Type B pancreatic cell (in vitro differentiated cells): ENCODE measurements at regions not wholly inside any gene's neighbourhood (a gene's known extent, or its start where the extent isn't known, plus 50 kb on each side); places are given as distances from the start of the nearest gene placed in this dataset.

ENCODE experiments used
- DNase-seq: peaks from one replicate; pipeline ENCODE4 v3.0.0; 2021; ENCODE audit warnings: mixed read lengths; ENCODE audit not compliant: unreplicated experiment; ENCODE audit errors: extremely low spot score
- H3K27ac Mint-ChIP-seq: 2 replicates; pipeline ENCODE4 v1.8.0; 2021; ENCODE audit warnings: mild to moderate bottlenecking, mixed read lengths
- H3K27me3 Mint-ChIP-seq: 2 replicates; pipeline ENCODE4 v1.8.0; 2021; ENCODE audit warnings: mixed read lengths
- H3K36me3 Mint-ChIP-seq: 2 replicates; pipeline ENCODE4 v1.8.0; 2021; ENCODE audit warnings: mixed read lengths
- H3K4me1 Mint-ChIP-seq: one replicate; pipeline ENCODE4 v1.8.0; 2021; ENCODE audit warnings: mixed read lengths; ENCODE audit not compliant: unreplicated experiment
- H3K4me3 Mint-ChIP-seq: 2 replicates; pipeline ENCODE4 v1.8.0; 2021; ENCODE audit warnings: mild to moderate bottlenecking, mixed read lengths
- H3K9me3 Mint-ChIP-seq: 2 replicates; pipeline ENCODE4 v1.8.0; 2021; ENCODE audit warnings: mixed read lengths
- TF ChIP-seq, protein P1 (sequence below): fragments of 200-600 bp; sonication (generic); conservative IDR thresholded peaks from 2 replicates; pipeline ENCODE4 v1.5.0; 2021; ENCODE audit warnings: antibody characterized with exemption, mild to moderate bottlenecking

DNA sequence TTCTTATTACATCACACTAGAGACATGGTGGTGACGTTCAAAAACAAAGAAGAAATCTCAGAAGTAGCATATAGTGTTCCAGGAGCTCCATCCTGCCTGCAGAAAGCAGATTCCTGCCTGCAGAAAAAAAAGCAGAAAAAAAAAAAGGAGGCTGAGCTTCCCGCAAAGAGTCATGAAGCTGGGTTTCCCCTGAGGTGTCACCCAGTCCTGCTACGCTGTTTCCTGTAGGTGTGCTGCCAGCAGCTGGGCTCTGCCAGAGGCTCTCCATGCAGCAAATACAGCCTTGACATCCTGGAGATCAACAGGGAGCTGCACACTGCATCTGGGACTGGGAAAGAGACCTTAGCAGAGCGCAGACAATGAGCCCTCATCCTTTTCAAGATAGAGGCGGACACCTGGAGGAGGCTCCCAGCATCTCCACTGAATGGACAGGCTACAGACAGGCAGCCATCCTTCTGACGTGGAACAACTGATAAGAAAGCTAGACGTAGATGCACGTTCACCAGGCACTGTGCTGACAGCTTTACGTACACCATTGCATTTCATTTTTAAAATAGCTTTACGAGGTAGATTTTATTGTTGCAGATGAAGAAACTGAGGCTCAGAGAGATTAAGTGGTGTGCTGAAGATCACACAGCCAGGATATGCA lies 350.9 kb downstream of the FOXO1 start:
- no peak overlapping the region for H3K27ac Mint-ChIP-seq
- peaks cover 17% of the 10 kb centered on the region for H3K4me1 Mint-ChIP-seq
- H3K36me3 Mint-ChIP-seq, result no peaks in the 10 kb centered on the region
- TF ChIP-seq, protein P1, sequence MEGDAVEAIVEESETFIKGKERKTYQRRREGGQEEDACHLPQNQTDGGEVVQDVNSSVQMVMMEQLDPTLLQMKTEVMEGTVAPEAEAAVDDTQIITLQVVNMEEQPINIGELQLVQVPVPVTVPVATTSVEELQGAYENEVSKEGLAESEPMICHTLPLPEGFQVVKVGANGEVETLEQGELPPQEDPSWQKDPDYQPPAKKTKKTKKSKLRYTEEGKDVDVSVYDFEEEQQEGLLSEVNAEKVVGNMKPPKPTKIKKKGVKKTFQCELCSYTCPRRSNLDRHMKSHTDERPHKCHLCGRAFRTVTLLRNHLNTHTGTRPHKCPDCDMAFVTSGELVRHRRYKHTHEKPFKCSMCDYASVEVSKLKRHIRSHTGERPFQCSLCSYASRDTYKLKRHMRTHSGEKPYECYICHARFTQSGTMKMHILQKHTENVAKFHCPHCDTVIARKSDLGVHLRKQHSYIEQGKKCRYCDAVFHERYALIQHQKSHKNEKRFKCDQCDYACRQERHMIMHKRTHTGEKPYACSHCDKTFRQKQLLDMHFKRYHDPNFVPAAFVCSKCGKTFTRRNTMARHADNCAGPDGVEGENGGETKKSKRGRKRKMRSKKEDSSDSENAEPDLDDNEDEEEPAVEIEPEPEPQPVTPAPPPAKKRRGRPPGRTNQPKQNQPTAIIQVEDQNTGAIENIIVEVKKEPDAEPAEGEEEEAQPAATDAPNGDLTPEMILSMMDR, result no peak
- H3K27me3 Mint-ChIP-seq, result no peaks in the 10 kb centered on the region
- H3K4me3 Mint-ChIP-seq, result no peak overlapping the region
- DNase-seq, result no peak
- peaks cover 3% of the 10 kb centered on the region for H3K9me3 Mint-ChIP-seq

DNA sequence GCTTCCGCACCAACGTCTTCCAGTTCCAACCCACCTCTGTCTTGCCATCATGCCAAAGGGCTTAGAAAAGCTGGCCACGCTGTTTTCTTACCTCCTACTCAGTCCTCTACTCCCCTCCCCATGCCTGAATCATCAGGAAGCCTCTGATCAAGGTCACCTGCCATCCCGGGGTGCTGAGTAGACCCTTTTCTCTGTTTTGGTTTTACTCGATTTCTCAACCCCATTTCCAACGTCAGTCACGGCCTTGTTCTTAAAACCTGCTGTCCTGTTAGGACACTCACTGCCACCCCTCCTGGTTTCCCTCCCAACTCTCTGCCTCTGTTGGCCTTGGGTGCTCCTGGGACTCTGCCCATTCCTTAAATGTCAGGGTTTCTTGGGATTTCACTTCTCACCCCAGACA lies 350.1 kb downstream of the FOXO1 start:
- Mint-ChIP-seq H3K36me3 (no peaks in the 10 kb centered on the region), H3K4me1 (peaks cover 17% of the 10 kb centered on the region), H3K9me3 (peaks cover 4% of the 10 kb centered on the region), H3K27ac (no peak overlapping the region), H3K4me3 (no peak overlapping the region), H3K27me3 (no peaks in the 10 kb centered on the region)
- no peak for DNase-seq
- TF ChIP-seq, protein P1, result no peak

GRCh38 chr13:40317980-40318327 lies 348.5 kb downstream of the FOXO1 start:
- no peak overlapping the region for H3K27ac Mint-ChIP-seq
- H3K27me3 Mint-ChIP-seq, result no peaks in the 10 kb centered on the region
- TF ChIP-seq, protein P1, result no peak
- DNase-seq, result no peak
- no peak overlapping the region for H3K4me3 Mint-ChIP-seq
- peaks cover 4% of the 10 kb centered on the region for H3K9me3 Mint-ChIP-seq
- H3K36me3 Mint-ChIP-seq, result no peaks in the 10 kb centered on the region
- peaks cover 17% of the 10 kb centered on the region for H3K4me1 Mint-ChIP-seq

DNA sequence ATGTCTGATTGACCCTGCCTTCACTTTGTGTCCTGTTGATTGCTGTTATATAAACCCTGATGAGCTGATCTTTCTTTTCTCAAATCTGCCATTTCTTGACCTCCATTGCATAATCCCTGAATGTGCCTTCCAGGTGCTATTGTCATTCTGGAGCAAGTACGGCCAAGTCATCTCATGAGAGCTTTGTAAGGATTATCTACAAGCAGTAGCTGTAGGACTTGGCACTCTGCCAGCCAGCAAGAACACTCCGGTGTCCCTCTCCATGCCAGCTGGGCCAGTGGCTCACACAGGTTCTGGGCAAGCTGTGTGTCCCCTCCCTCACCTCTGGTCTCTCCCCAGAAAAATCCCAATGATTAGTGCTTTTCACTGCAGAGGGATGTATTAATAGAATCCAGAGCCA lies 348.1 kb downstream of the FOXO1 start:
- no peak overlapping the region for H3K4me3 Mint-ChIP-seq
- peaks cover 17% of the 10 kb centered on the region for H3K4me1 Mint-ChIP-seq
- H3K27me3 Mint-ChIP-seq, result no peaks in the 10 kb centered on the region
- TF ChIP-seq, protein P1, result no peak
- no peak for DNase-seq
- peaks cover 4% of the 10 kb centered on the region for H3K9me3 Mint-ChIP-seq
- H3K27ac Mint-ChIP-seq, result no peak overlapping the region
- H3K36me3 Mint-ChIP-seq, result no peaks in the 10 kb centered on the region

- H3K9me3 Mint-ChIP-seq, result peaks cover 15% of the 10 kb centered on the region
- no peak for DNase-seq
- no peak overlapping the region for H3K27ac Mint-ChIP-seq
- H3K36me3 Mint-ChIP-seq, result no peaks in the 10 kb centered on the region
- TF ChIP-seq, protein P1, result no peak
- no peaks in the 10 kb centered on the region for H3K27me3 Mint-ChIP-seq
- no peak overlapping the region for H3K4me3 Mint-ChIP-seq
- H3K4me1 Mint-ChIP-seq, result peaks cover 17% of the 10 kb centered on the region
These were observed 346.5 kb downstream of the FOXO1 start for GRCh38 chr13:40319699-40320579.
